GM23248 (cell line): ENCODE measurements at regions not wholly inside any gene's neighbourhood (a gene's known extent, or its start where the extent isn't known, plus 50 kb on each side); places are given as distances from the start of the nearest gene placed in this dataset.
A peak's percentile ranks its signal among the peaks of the same experiment; 100 is the strongest.

Experiments
- DNase-seq: peaks from one replicate; pipeline ENCODE4 v3.0.0-alpha.2; 2015
- H2AFZ ChIP-seq: fragments of 200-600 bp; sonication (generic); 2 replicates; pipeline ENCODE4 v1.6.1; 2016; ENCODE audit warnings: antibody characterized with exemption
- H3F3A ChIP-seq: fragments of 200-600 bp; sonication (generic); 2 replicates; pipeline ENCODE4 v1.6.1; 2016; ENCODE audit warnings: mild to moderate bottlenecking, antibody characterized with exemption, mixed run types; ENCODE audit not compliant: insufficient read depth
- H3K27ac ChIP-seq: fragments of 200-600 bp; sonication (generic); 2 replicates; pipeline ENCODE4 v1.5.1; 2016; ENCODE audit warnings: mild to moderate bottlenecking
- H3K27me3 ChIP-seq: fragments of 200-600 bp; sonication (generic); replicated peaks from 2 replicates; pipeline ENCODE4 v1.6.1; 2016; ENCODE audit warnings: mild to moderate bottlenecking; ENCODE audit not compliant: insufficient read depth
- H3K36me3 ChIP-seq: fragments of 200-600 bp; sonication (generic); 2 replicates; pipeline ENCODE4 v1.6.1; 2016; ENCODE audit warnings: low read depth, mild to moderate bottlenecking
- H3K4me1 ChIP-seq: fragments of 200-600 bp; sonication (generic); 2 replicates; pipeline ENCODE4 v1.6.1; 2016; ENCODE audit warnings: mild to moderate bottlenecking; ENCODE audit not compliant: insufficient read depth
- H3K4me2 ChIP-seq: fragments of 200-600 bp; sonication (generic); one replicate; pipeline ENCODE4 v1.6.1; 2016; ENCODE audit warnings: mild to moderate bottlenecking; ENCODE audit not compliant: unreplicated experiment
- H3K4me3 ChIP-seq: fragments of 200-600 bp; sonication (generic); 2 replicates; pipeline ENCODE4 v1.5.1; 2016; ENCODE audit warnings: mild to moderate bottlenecking
- H3K79me2 ChIP-seq: fragments of 200-600 bp; sonication (generic); 2 replicates; pipeline ENCODE4 v1.6.1; 2016; ENCODE audit warnings: mild to moderate bottlenecking; ENCODE audit not compliant: insufficient read depth
- H3K9ac ChIP-seq: fragments of 200-600 bp; sonication (generic); 2 replicates; pipeline ENCODE4 v1.6.1; 2016; ENCODE audit warnings: mild to moderate bottlenecking
- H3K9me2 ChIP-seq: fragments of 200-600 bp; sonication (generic); 2 replicates; pipeline ENCODE4 v1.6.1; 2016; ENCODE audit warnings: mixed run types, mild to moderate bottlenecking, moderate library complexity; ENCODE audit not compliant: insufficient read depth
- H3K9me3 ChIP-seq: fragments of 200-600 bp; sonication (generic); one replicate; pipeline ENCODE4 v1.6.1; 2017; ENCODE audit warnings: low read depth
- H4K20me1 ChIP-seq: fragments of 200-600 bp; sonication (generic); 2 replicates; pipeline ENCODE4 v1.6.0; 2016; ENCODE audit not compliant: insufficient read depth
- EZH2 ChIP-seq: fragments of 200-600 bp; sonication (generic); IDR thresholded peaks from 2 replicates; pipeline ENCODE4 v1.6.1; 2018; ENCODE audit warnings: antibody characterized with exemption, mild to moderate bottlenecking; ENCODE audit not compliant: insufficient read depth, poor library complexity, severe bottlenecking
- EZH2phosphoT487 ChIP-seq: fragments of 200-600 bp; sonication (generic); IDR thresholded peaks from 2 replicates; pipeline ENCODE4 v1.6.1; 2018; ENCODE audit warnings: antibody characterized with exemption, moderate library complexity, mild to moderate bottlenecking, low read depth; ENCODE audit not compliant: insufficient read depth
- WGBS, 2 experiments: methylation state at CpG; one replicate each; pipeline ENCODE4 v1.1.6; 2015 to 2017; ENCODE audit warnings: low lambda C conversion rate in 2 of 2, low coverage in 1 of 2; ENCODE audit errors: missing lambda C conversion rate in 2 of 2; 5-methylcytosine and 5-hydroxymethylcytosine counted together
- in situ Hi-C: fragments of 300-500 bp; cut with MboI; formaldehyde crosslinking; loops from 2 replicates; pipeline ENCODE4 v1.15.0; 2020

GRCh38 chr9:119002491-119002890 lies 366.7 kb downstream of the BRINP1 start:
- WGBS, 2 experiments: 96 to 100% methylated on average over 5 of the region's 5 CpGs

GRCh38 chr9:119003201-119003611 lies 366.0 kb downstream of the BRINP1 start:
- peak overlapping the region; percentile 28; the same call in 1 of the 2 replicates for H3K4me3 ChIP-seq
- H3K9ac ChIP-seq: peak overlapping the region; percentile 69

More at GRCh38 chr9:119002491-119002890, 366.7 kb downstream of the BRINP1 start:
- Histone ChIP-seq H3K4me1 (peaks cover 34% of the 10 kb centered on the region), H3K27ac (peak overlapping the region; percentile 93), H3F3A (peaks cover 34% of the 10 kb centered on the region), H3K36me3 (no peaks in the 10 kb centered on the region), H3K79me2 (no peaks in the 10 kb centered on the region), H3K9ac (no peak overlapping the region; the same call in 1 of the 2 replicates), H3K4me3 (no peak overlapping the region), H3K9me2 (no peaks in the 10 kb centered on the region), H2AFZ (peak overlapping the region; percentile 47), H3K9me3 (no peaks in the 10 kb centered on the region), H3K27me3 (no peaks in the 10 kb centered on the region), H3K4me2 (peak overlapping the region; percentile 72), H4K20me1 (no peaks in the 10 kb centered on the region)
- TF ChIP-seq EZH2: no peak
- no peak for DNase-seq
- in situ Hi-C loops: no loop called here

GRCh38 chr9:119003882-119004617 lies 365.2 kb downstream of the BRINP1 start:
- TF ChIP-seq EZH2phosphoT487: no peak
- TF ChIP-seq EZH2: no peak
- no peaks in the 10 kb centered on the region for H4K20me1 ChIP-seq
- no peaks in the 10 kb centered on the region for H3K27me3 ChIP-seq
- H3F3A ChIP-seq: peaks cover 34% of the 10 kb centered on the region
- H3K9me3 ChIP-seq: no peaks in the 10 kb centered on the region
- peaks cover 36% of the 10 kb centered on the region for H3K4me1 ChIP-seq
- in situ Hi-C loops: no loop called here
- peak overlapping the region; percentile 72 for H3K4me2 ChIP-seq
- peak overlapping the region; percentile 69 for H3K9ac ChIP-seq
- H2AFZ ChIP-seq: peak overlapping the region; percentile 4
- no peaks in the 10 kb centered on the region for H3K9me2 ChIP-seq
- no peaks in the 10 kb centered on the region for H3K36me3 ChIP-seq
- H3K4me3 ChIP-seq: peak overlapping the region; percentile 28
- peak; percentile 77 for DNase-seq
- no peaks in the 10 kb centered on the region for H3K79me2 ChIP-seq
- 11 to 12% methylated on average over 2 of the region's 2 CpGs for WGBS, 2 experiments
- H3K27ac ChIP-seq: peak overlapping the region; percentile 93

More at GRCh38 chr9:119003201-119003611, 366.0 kb downstream of the BRINP1 start:
- H2AFZ ChIP-seq: peak overlapping the region; percentile 47
- no peaks in the 10 kb centered on the region for H3K79me2 ChIP-seq
- in situ Hi-C loops: no loop called here
- peak; percentile 82 for DNase-seq
- peaks cover 34% of the 10 kb centered on the region for H3F3A ChIP-seq
- H3K27ac ChIP-seq: peak overlapping the region; percentile 93
- H3K27me3 ChIP-seq: no peaks in the 10 kb centered on the region
- H3K4me1 ChIP-seq: peaks cover 34% of the 10 kb centered on the region
- H4K20me1 ChIP-seq: no peaks in the 10 kb centered on the region
- peak overlapping the region; percentile 72 for H3K4me2 ChIP-seq
- no peaks in the 10 kb centered on the region for H3K9me2 ChIP-seq
- H3K9me3 ChIP-seq: no peaks in the 10 kb centered on the region
- H3K36me3 ChIP-seq: no peaks in the 10 kb centered on the region
- TF ChIP-seq EZH2 (no peak), EZH2phosphoT487 (no peak)

- H3K9me3 ChIP-seq: no peaks in the 10 kb centered on the region
- no peaks in the 10 kb centered on the region for H3K9me2 ChIP-seq
- peak overlapping the region; percentile 4; the same call in 1 of the 2 replicates for H2AFZ ChIP-seq
- peak overlapping the region; percentile 28 for H3K4me3 ChIP-seq
- peak overlapping the region; percentile 72 for H3K4me2 ChIP-seq
- in situ Hi-C loops: no loop called here
- H3K27me3 ChIP-seq: no peaks in the 10 kb centered on the region
- H3K27ac ChIP-seq: peak overlapping the region; percentile 93
- H3K9ac ChIP-seq: peak overlapping the region; percentile 69
- WGBS, 2 experiments: 39 to 46% methylated on average over 2 of the region's 2 CpGs
- DNase-seq: peak; percentile 85
- peaks cover 38% of the 10 kb centered on the region for H3F3A ChIP-seq
- no peak for TF ChIP-seq EZH2
- TF ChIP-seq EZH2phosphoT487: no peak
- no peaks in the 10 kb centered on the region for H4K20me1 ChIP-seq
- H3K4me1 ChIP-seq: peaks cover 39% of the 10 kb centered on the region
- no peaks in the 10 kb centered on the region for H3K36me3 ChIP-seq
- no peaks in the 10 kb centered on the region for H3K79me2 ChIP-seq
These were observed 364.6 kb downstream of the BRINP1 start for GRCh38 chr9:119004618-119004990.
